ENCODE measurements at regions not wholly inside any gene's neighbourhood (a gene's known extent, or its start where the extent isn't known, plus 50 kb on each side); places are given as distances from the start of the nearest gene placed in this dataset.

DNA sequence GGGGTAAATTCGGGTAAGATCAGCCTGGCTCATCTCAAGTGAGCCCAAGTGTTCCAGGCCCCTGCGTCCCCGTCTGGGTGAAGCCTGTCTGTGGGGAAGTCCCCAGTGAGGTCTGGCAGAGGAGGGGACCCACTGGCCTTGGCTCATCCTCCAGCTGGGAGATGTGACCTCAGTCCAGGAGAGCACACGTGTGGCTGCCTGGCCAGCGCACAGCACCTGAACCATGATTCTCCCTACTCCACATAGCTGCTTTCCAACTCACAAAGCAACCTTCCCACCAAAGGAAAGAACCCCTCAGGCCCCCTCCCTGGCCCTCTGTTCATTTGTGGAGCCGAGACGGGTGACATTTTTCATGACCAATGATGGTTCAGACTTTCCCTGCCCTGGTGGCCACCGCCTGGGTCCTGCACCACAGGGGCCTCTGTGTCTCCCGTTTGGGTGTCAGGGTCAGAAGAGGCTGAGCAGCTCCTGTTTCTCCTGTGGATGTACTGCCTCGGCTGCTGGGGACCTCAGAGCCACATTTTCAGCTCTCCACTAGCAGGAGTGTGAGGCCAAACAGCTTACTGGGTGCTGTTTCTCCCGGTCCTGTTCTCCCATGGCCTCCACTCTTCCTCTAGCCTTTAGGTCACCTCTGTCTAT, 111.4 kb downstream of the CPZ start:
- DNase-seq (ENCODE audit: low read depth, low spot score) = no peak
- no peak overlapping the region for H3K4me3 ChIP-seq (ENCODE audit: low read length)

DNA sequence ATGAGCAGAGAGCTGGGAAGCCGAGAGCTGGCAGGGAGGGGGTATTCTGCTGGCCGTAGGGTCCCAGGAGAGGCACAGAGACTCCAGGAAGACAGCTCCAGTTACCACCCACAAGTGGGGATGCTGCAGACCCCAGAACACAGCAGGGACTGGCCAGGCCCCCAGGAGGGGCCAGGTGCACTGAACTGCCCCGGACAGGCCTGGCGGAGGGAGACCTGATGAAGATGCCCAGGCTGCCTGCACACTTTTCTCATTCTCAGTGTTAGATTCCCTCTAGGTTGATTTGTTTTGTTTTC, 110.8 kb downstream of the CPZ start:
- DNase-seq (ENCODE audit: low read depth, low spot score) = no peak
- H3K4me3 ChIP-seq (ENCODE audit: low read length) = no peak overlapping the region

DNA sequence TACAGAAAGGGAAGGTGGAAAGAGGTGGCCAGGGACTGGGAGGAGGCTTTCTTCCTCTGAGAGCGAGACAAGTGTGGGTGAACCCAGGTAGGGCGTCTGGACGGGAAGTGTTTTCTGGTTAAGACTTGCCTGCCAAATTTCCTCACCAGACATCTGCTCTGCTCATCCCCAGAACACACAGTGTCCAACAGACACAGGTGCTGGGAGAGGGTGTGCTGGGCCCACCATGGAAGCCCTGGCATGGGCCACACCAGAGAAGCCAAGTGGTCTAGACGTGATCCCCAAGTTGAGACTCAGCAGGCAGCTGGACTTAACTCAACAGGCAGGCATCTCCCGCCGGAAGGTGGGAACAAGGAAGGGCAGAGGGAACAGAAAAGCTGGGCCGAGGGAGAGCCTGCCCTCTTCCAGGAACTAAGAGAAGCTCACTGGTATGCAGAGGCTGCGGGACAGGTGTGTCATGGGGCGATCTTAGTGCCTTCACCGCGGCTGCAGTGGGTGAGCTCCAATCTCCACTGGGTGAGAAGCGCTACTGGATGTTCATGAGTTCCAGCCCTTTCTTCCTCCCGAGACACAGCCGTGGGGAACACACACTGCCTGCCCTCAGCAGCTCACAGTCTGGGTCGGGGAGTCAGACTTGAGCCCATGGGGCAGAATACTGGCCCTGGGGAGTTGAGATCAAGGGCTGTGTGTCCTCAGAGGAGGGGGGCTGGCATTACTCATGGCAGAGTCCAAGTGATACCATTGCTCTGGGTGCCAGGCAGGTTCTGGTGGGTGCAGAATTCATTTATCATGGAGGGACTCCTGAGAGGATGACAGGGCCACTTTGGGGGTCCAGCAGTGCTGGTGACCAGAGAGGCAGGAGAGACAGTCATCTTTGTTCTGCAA, 110.2 kb downstream of the CPZ start:
- DNase-seq (ENCODE audit: low read depth, low spot score) = no peak
- no peak overlapping the region for H3K4me3 ChIP-seq (ENCODE audit: low read length)

DNA sequence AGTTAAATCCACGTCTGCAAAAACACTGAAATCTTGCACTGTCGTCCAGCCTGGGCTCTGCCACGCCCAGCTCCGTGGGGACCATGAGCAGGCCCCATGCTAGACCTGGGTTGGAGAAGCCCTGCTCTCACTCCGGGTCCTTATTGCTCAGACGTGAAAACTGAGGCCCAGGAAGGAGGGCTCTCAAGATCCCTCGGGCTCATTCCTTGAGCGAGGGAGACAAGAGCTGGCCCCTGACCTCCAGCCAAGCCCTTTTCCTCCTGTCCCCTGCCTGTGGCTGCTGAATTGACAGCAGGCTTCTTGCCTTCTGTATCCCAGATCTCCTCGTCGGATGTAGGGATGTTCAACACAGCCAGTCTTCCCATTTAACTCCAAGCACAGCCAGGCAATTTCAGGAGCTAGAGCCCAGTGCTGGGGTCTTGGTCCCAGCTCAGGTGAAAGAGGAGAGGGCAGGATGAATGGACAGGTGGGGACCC, 109.5 kb downstream of the CPZ start:
- no peak for DNase-seq (ENCODE audit: low read depth, low spot score)
- no peak overlapping the region for H3K4me3 ChIP-seq (ENCODE audit: low read length)

GRCh38 chr4:8701126-8702019, 108.8 kb downstream of the CPZ start:
- no peak for DNase-seq (ENCODE audit: low read depth, low spot score)

DNA sequence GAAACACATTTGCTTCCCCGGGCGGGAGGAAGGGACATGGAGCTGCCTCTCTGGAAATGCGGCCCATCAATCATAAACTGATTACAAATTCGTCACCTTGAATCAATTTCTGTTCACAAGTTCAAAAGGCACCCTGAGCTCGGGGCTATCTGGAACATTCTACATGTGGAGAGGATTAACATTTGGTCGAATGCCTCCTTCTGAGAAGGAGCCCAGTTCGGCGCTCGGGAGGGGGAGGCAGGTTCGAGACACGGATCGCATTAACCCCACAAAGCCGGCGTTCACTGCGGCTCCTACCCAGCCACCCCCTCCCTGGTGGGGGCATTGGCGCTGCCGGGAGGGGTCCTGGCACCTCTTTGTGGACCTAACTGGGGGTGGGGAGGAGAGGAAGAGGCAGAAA, 108.0 kb downstream of the CPZ start:
- DNase-seq (ENCODE audit: low read depth, low spot score) = no peak
- no peak overlapping the region for H3K4me3 ChIP-seq (ENCODE audit: low read length)

More at GRCh38 chr4:8701126-8702019, 108.8 kb downstream of the CPZ start:
- H3K4me3 ChIP-seq (ENCODE audit: low read length) = no peak overlapping the region

- no peak for DNase-seq (ENCODE audit: low read depth, low spot score)
- no peak overlapping the region for H3K4me3 ChIP-seq (ENCODE audit: low read length)
Observed at GRCh38 chr4:8699479-8700145, 107.0 kb downstream of the CPZ start.

DNA sequence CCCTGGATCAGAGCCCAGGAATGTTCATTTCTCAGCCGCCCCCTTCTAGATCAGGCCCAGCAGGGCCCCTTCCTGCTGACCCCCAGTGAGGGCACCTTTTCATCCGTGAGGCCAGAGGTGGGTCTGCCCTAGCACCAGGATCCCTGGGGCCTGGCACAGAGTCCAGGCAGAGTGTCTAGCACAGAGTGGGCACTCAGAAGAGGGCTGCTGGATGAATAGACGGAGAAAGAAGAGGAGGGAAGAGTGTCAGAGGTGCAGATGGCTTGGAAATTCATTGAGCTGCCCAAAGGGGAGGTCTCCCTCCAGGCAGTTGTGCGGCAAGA, 106.5 kb downstream of the CPZ start:
- DNase-seq (ENCODE audit: low read depth, low spot score) = no peak
- H3K4me3 ChIP-seq (ENCODE audit: low read length) = no peak overlapping the region

DNA sequence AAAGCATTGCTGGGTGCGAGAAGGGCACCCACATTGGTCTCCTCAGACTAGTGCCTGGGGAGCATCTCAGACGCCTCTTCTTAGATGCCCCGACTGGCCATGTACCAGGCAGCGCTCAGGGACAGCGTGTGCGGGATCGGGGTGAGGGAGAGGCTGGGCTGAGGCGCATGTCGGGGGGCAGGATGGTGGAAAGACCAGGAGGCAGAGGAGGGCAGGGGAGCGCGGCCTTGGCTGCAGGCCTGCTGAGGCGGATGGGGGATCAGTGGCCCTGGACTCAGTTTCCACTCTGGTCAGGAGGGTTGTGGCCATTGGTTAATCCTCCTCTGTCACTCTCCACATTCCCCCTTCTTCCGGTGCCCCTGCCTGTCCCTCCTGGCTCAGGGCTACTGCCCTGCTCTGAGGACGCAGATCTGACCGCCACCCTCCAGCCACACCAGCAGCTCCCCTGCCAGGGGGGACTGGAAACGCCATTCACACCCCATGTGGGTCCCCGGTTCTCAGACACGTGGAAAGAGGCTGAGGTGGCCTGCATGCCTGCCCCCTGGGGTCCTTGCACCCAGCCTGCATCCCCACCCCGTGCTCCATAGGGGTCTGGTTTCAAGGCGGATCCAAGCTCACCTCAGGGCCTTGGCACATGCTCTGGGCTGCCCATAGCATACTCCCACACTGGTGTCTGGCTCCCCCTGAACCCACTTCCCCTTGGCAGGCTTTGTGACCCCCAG, 105.9 kb downstream of the CPZ start:
- no peak for DNase-seq (ENCODE audit: low read depth, low spot score)
- no peak overlapping the region for H3K4me3 ChIP-seq (ENCODE audit: low read length)

- H3K4me3 ChIP-seq (ENCODE audit: low read length) = no peak overlapping the region
- DNase-seq (ENCODE audit: low read depth, low spot score) = no peak
Observed at GRCh38 chr4:8697826-8698225, 105.3 kb downstream of the CPZ start.

- DNase-seq (ENCODE audit: low read depth, low spot score) = no peak
- no peak overlapping the region for H3K4me3 ChIP-seq (ENCODE audit: low read length)
Observed at GRCh38 chr4:8696369-8697127, 104.0 kb downstream of the CPZ start.

GRCh38 chr4:8695237-8696219, 103.0 kb downstream of the CPZ start:
- no peak overlapping the region for H3K4me3 ChIP-seq (ENCODE audit: low read length)
- DNase-seq (ENCODE audit: low read depth, low spot score) = no peak

GRCh38 chr4:8694651-8695151, 102.1 kb downstream of the CPZ start:
- H3K4me3 ChIP-seq (ENCODE audit: low read length) = no peak overlapping the region
- no peak for DNase-seq (ENCODE audit: low read depth, low spot score)

DNA sequence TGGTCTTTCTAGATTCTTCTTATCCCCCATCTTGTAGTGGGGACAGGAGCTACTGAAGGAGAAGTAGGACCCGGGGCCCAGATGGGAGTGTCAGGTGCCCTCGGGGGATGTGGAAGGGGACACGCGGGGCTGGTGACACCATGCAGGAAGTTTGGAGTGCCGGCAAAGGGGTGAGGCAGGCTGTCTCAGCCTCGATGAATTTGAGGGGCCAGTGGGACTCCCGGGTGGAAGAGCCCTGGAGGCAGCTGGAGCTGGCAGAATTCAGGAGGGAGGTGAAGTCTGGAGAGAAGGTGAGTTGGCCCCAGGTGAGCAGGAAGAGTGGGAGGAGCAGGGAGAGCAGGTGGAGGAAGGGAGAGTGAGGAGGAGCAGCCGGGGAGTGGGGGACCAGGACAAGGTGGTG, 101.7 kb downstream of the CPZ start:
- H3K4me3 ChIP-seq (ENCODE audit: low read length) = no peak overlapping the region
- no peak for DNase-seq (ENCODE audit: low read depth, low spot score)

GRCh38 chr4:8691151-8691775, 98.7 kb downstream of the CPZ start:
- DNase-seq (ENCODE audit: low read depth, low spot score) = no peak

More at GRCh38 chr4:8691151-8691775, 98.7 kb downstream of the CPZ start:
- no peak overlapping the region for H3K4me3 ChIP-seq (ENCODE audit: low read length)
